Peyer's patch (tissue), 4 donors: ENCODE measurements at regions not wholly inside any gene's neighbourhood (a gene's known extent, or its start where the extent isn't known, plus 50 kb on each side); places are given as distances from the start of the nearest gene placed in this dataset.

Source experiments
- DNase-seq, 3 donors: peaks; one replicate each; pipeline ENCODE4 v3.0.0-alpha.2; 2017 to 2019
- H3K27ac ChIP-seq, 4 donors: fragments of 200-600 bp; sonication (generic); one replicate each; pipeline ENCODE4 v1.5.1; 2016 to 2019
- H3K27me3 ChIP-seq, 2 donors: fragments of 200-600 bp; sonication (generic); one replicate each; pipeline ENCODE4 v1.5.1; 2019
- H3K36me3 ChIP-seq, 3 donors: fragments of 200-600 bp; sonication (generic); one replicate each; pipeline ENCODE4 v1.5.1; 2016 to 2019
- H3K4me1 ChIP-seq, 4 donors: fragments of 200-600 bp; sonication (generic); one replicate each; pipeline ENCODE4 v1.5.1; 2016 to 2019
- H3K4me3 ChIP-seq, 4 donors: fragments of 200-600 bp; sonication (generic); 1 replicate in 3 of 4; 2 replicates in 1 of 4; pipeline ENCODE4 v1.5.1; 2016 to 2019; ENCODE audit warnings: mild to moderate bottlenecking in 1 of 4
- H3K9me3 ChIP-seq, 4 donors: fragments of 200-600 bp; sonication (generic); one replicate each; pipeline ENCODE4 v1.5.1; 2016 to 2019; ENCODE audit warnings: mild to moderate bottlenecking in 1 of 4
- CTCF ChIP-seq, 6 experiments: fragments of 450-650 bp in 4 of 6; fragments of 200-600 bp in 2 of 6; sonication (generic) in 1 of 6; IDR thresholded peaks; one replicate each; pipeline ENCODE4 v1.5.1; 2017 to 2019; ENCODE audit warnings: antibody characterized with exemption in 6 of 6, mild to moderate bottlenecking in 3 of 6, moderate library complexity in 1 of 6
- POLR2A ChIP-seq, 2 donors: fragments of 450-650 bp; IDR thresholded peaks; one replicate each; pipeline ENCODE4 v1.5.1; 2017; ENCODE audit warnings: antibody characterized with exemption in 2 of 2, mild to moderate bottlenecking in 2 of 2, moderate library complexity in 2 of 2

- no peaks in the 10 kb centered on the region for H3K4me1 ChIP-seq
- DNase-seq, result no peak
- no peak overlapping the region for H3K4me3 ChIP-seq
- no peaks in the 10 kb centered on the region for H3K27me3 ChIP-seq
- no peak overlapping the region for H3K27ac ChIP-seq
- no peaks in the 10 kb centered on the region for H3K36me3 ChIP-seq
- TF ChIP-seq POLR2A (IDR thresholded peaks at IDR 0.05) (no peak), CTCF (IDR thresholded peaks at IDR 0.05) (no peak)
- no peaks in the 10 kb centered on the region for H3K9me3 ChIP-seq
These were observed 288.8 kb downstream of the FOXL1 start for GRCh38 chr16:86866986-86867722.

DNA sequence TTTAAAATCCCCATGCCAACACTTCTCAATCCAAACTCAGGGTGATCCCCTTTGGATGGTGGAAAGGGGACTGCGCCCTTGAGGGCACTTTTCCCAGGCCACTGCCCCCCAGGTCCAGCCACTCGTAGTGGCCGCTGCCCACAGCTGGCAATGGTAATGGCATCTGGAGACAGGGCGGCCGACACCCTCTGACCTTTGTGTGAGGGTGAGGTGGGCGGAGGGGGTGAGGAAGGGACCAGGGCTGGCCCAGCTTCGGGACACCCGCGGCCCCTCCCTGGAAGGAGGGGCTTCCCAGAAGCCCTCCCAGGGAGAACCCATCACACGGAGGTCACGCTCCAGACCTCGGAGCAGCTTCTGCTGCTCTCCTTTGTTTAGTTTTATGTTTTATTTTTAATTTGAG, 289.7 kb downstream of the FOXL1 start:
- TF ChIP-seq POLR2A (IDR thresholded peaks at IDR 0.05), result no peak
- TF ChIP-seq CTCF (IDR thresholded peaks at IDR 0.05), result no peak
- no peaks in the 10 kb centered on the region for H3K4me1 ChIP-seq
- no peak overlapping the region for H3K4me3 ChIP-seq
- no peaks in the 10 kb centered on the region for H3K36me3 ChIP-seq
- no peaks in the 10 kb centered on the region for H3K27me3 ChIP-seq
- no peak for DNase-seq
- H3K27ac ChIP-seq, result no peak overlapping the region
- H3K9me3 ChIP-seq, result no peaks in the 10 kb centered on the region

- Histone ChIP-seq H3K4me3 (no peak overlapping the region), H3K27me3 (no peaks in the 10 kb centered on the region), H3K36me3 (no peaks in the 10 kb centered on the region), H3K9me3 (no peaks in the 10 kb centered on the region), H3K27ac (no peak overlapping the region), H3K4me1 (no peaks in the 10 kb centered on the region)
- no peak for DNase-seq
- TF ChIP-seq CTCF (IDR thresholded peaks at IDR 0.05) (no peak), POLR2A (IDR thresholded peaks at IDR 0.05) (no peak)
These were observed 290.4 kb downstream of the FOXL1 start for GRCh38 chr16:86868786-86869185.

GRCh38 chr16:86869288-86870022, 291.1 kb downstream of the FOXL1 start:
- no peak overlapping the region for H3K27ac ChIP-seq
- H3K4me1 ChIP-seq, result no peaks in the 10 kb centered on the region
- H3K27me3 ChIP-seq, result no peaks in the 10 kb centered on the region
- no peak for TF ChIP-seq POLR2A (IDR thresholded peaks at IDR 0.05)
- H3K9me3 ChIP-seq, result no peaks in the 10 kb centered on the region
- H3K4me3 ChIP-seq, result no peak overlapping the region
- no peaks in the 10 kb centered on the region for H3K36me3 ChIP-seq
- DNase-seq, result no peak

GRCh38 chr16:86870380-86870779, 292.0 kb downstream of the FOXL1 start:
- Histone ChIP-seq H3K27ac (no peak overlapping the region), H3K36me3 (no peaks in the 10 kb centered on the region), H3K4me3 (no peak overlapping the region), H3K9me3 (no peaks in the 10 kb centered on the region), H3K4me1 (no peaks in the 10 kb centered on the region), H3K27me3 (no peaks in the 10 kb centered on the region)
- TF ChIP-seq POLR2A (IDR thresholded peaks at IDR 0.05) (no peak), CTCF (IDR thresholded peaks at IDR 0.05) (no peak)
- DNase-seq, result no peak

- Histone ChIP-seq H3K27me3 (no peaks in the 10 kb centered on the region), H3K27ac (no peak overlapping the region), H3K9me3 (no peaks in the 10 kb centered on the region), H3K36me3 (no peaks in the 10 kb centered on the region), H3K4me1 (no peaks in the 10 kb centered on the region), H3K4me3 (no peak overlapping the region)
- no peak for DNase-seq
- TF ChIP-seq CTCF (IDR thresholded peaks at IDR 0.05) (no peak), POLR2A (IDR thresholded peaks at IDR 0.05) (no peak)
These were observed 293.8 kb downstream of the FOXL1 start for GRCh38 chr16:86872131-86872530.
